ENCODE measurements at regions not wholly inside any gene's neighbourhood (a gene's known extent, or its start where the extent isn't known, plus 50 kb on each side); places are given as distances from the start of the nearest gene placed in this dataset.

- no peak for TF ChIP-seq POLR2A (IDR thresholded peaks at IDR 0.05)
- no peak for TF ChIP-seq CTCF (IDR thresholded peaks at IDR 0.05)
- TF ChIP-seq POLR2AphosphoS5 (IDR thresholded peaks at IDR 0.05): no peak
- no peak for TF ChIP-seq EP300 (IDR thresholded peaks at IDR 0.05)
Measured at GRCh38 chr22:49051491-49052022, 776.1 kb downstream of the BRD1 start.
